COLO668 (cell line): ENCODE measurements at regions not wholly inside any gene's neighbourhood (a gene's known extent, or its start where the extent isn't known, plus 50 kb on each side); places are given as distances from the start of the nearest gene placed in this dataset.

Experiments used
- DNase-seq: peaks from one replicate; lab custom pipeline; 2025; ENCODE audit not compliant: unreplicated experiment; lab: John Stamatoyannopoulos, UW

DNA sequence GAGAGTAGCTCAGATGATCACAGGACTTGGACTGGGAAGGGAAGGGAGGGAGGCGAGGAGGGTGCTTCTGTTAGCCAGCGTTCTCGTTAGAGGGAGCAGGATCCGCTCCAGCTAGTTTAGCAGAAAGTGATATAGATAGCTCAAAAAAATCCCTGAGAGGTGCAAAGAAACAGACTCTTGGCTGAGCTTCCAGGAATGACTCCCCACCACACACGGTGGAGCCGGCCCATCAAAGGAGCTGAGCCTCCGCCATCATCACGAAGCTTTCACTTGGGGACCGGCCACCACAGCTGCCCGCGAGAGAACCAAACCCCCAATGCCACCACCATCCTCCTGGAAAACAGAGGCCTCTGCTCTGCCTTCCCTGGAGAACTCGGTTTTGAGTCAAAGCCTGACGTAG is 124.6 kb upstream of the BCL2L14 start:
- DNase-seq, result no peak

- no peak for DNase-seq
Measured at GRCh38 chr12:11947213-11947612, 123.5 kb upstream of the BCL2L14 start.

GRCh38 chr12:11949738-11950411 is 120.9 kb upstream of the BCL2L14 start:
- DNase-seq, result no peak

- no peak for DNase-seq
Measured at GRCh38 chr12:11951209-11951608, 119.5 kb upstream of the BCL2L14 start.

DNA sequence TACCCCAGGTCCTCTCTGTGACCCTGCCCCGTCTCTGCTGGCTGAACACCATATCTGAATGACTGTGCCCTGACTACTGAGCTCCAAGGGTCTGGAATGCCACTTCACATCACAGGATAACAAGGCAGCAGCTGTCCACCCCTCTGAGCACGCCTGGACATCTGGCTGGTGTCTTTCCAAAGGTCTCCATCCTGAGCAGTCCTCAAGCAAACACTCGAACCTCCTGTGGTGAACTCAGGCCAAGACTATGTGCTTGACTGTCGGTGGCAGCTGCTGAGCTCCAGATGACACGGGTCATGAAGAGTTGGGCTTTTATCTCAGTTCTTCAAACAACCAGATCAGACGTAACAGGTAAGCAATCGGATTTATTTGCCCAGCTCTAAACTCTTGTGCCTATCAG is 117.2 kb upstream of the BCL2L14 start:
- peak; percentile 36 for DNase-seq

- DNase-seq, result no peak
Measured at GRCh38 chr12:11954181-11954580, 116.6 kb upstream of the BCL2L14 start.

DNA sequence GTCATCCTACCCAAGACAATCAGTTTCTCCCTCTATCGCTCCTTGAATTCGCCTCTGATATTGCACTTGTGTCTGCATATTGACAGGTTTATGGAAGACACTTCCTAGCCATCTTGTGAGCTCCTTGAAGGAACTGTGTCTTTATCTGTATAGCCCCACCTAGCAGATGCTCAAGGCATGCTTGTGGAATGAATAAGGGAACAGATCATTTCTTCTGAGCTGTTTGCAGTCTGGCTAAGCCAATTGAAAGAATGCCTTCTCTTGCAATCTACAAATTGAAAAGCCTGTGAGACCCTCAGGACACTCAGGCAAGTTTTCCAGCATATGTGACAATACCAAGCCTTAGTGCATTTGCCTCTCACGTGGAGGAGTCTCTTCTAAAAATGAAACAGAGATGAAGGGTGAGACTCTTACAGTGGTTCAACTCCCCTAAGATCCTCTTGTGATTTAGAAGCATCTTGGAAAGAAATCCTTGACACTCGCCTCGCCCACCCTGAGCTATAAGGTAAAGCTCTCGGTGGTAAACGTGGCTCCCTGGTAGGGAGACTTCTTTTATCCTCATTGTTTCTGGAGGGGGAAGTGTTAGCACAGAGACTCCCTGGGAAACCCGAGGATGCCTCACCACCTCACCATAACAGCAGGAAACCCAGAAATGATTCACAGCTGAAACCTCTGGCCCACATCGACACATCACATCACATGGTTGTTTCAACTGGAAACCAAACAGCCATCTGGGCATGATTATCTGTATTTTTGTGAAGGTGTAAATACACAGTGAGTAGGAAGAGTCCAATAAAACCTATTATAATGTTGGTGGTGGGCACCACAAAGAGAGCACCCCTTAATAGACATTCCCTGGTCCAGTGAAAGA is 112.3 kb upstream of the BCL2L14 start:
- no peak for DNase-seq

DNA sequence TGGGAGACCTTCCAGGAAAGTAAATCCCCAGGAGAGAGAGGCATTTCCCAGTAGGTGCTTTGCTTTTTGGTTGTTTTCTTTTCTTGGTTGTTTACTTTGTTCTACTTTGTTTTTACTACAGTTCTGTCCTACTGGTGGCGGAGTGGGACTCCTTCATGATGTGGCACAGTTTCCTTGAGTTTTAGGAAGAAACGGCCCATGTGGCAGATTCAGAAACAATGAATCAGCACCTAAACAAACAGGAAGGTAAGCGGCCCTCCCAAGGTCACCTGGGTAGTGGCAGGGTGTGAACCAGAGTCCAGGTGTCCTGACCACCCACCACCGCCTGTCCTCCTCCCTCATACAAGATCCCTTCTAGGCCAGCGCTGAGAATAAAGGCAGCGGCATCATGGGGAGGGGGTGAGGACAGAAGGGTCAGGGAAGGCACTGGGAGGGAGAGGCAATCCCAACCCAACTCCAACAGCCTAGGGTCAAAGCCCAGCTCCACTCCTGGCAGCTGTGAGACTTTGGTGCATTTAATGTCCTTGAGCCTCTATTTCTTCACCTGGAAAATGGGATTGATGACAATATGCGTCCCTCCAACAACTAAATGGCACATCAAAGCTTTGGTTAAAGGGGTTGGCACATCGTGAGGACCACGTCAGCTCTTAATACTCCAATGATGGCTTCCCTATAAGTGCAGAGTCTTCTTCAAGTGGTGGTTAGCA is 111.5 kb upstream of the BCL2L14 start:
- no peak for DNase-seq

DNA sequence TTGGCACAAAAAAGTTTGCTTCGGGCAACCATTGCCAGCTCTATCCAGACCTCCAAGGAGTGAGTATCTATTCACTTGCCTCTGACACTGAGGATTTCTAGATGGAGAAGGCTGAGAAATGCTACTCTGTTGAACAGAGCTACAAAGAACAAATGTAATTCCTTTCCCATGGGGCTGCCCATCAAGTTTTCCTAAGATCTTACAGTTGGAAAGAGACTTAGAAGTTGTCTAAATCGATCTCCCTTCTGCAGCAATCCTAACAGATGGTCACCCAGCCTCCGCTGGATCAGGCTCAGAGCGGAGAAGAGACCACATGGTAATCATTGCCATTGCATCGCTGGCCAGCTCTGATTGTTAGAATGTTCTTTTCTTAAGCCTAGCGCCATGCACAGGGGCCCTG is 110.1 kb upstream of the BCL2L14 start:
- DNase-seq, result no peak

GRCh38 chr12:11961686-11962085 is 109.1 kb upstream of the BCL2L14 start:
- no peak for DNase-seq

DNA sequence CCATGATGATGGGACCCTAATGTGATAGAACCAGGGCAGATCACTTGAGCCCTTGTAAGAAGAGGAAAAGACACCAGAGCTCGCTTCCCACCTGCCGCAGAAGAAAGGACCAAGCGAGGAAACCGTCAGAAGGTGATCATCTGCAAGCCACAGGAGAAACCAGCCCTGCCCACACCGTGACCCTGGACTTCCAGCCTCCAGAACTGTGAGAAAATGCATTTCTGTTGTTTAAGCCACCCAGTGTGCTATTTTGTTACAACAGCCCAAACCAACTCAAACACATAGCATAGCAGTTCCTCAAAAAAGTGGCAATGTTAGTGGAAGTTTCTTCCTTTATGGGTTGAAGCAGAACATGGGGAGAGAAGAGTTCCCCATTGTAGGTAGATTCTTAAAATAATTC is 107.9 kb upstream of the BCL2L14 start:
- DNase-seq, result no peak

GRCh38 chr12:11963841-11964471 is 106.8 kb upstream of the BCL2L14 start:
- no peak for DNase-seq

- DNase-seq, result no peak
Measured at GRCh38 chr12:11965258-11965910, 105.4 kb upstream of the BCL2L14 start.

DNA sequence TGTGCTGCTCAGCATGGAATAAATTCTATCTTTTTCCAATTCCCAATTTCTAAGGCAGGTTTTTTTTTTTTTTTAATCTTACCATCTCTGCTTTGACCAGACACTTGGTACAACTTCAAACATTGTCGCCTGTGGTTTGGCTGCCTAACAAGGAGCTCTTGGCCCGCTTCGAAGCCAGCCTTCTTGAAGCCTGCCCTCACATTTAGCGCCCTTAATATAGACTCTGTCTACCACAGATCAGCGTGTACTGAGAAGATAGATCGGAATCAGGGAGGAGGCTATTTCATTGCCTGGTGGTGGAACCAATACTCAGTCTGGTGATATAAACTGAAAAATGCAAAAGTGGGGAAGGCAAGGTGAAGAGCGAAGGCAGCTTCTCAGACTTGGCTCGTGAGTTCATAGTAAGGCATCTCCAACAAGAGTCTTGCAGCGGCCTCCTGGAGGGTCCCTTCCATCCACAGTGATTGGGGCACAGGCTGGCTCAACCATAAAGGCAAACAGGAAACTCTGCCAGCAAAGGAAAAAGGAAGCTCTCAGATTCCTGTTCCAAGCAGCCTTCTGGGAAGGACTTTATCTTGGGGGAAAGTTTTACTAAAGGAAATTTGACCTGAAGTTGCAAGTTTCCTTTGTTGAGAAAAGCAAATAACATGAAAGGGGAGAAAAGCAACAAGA is 103.2 kb upstream of the BCL2L14 start:
- no peak for DNase-seq

DNA sequence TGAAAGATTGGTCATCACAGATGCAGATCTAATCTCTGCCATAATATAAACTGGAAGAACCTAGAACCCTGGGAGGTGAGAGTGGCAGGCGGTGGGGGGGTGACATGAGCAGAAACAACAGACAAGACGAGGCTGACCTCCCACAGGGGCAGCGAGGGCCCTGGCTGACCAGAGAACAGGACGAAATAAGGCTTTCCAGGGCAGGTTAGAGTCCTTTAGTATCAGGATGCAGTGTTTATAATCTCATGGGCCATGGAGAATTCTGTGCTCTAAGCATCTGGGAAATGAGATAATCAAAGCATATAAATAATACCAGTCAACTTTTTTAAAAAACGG is 102.7 kb upstream of the BCL2L14 start:
- no peak for DNase-seq

GRCh38 chr12:11968516-11968915 is 102.2 kb upstream of the BCL2L14 start:
- no peak for DNase-seq

DNA sequence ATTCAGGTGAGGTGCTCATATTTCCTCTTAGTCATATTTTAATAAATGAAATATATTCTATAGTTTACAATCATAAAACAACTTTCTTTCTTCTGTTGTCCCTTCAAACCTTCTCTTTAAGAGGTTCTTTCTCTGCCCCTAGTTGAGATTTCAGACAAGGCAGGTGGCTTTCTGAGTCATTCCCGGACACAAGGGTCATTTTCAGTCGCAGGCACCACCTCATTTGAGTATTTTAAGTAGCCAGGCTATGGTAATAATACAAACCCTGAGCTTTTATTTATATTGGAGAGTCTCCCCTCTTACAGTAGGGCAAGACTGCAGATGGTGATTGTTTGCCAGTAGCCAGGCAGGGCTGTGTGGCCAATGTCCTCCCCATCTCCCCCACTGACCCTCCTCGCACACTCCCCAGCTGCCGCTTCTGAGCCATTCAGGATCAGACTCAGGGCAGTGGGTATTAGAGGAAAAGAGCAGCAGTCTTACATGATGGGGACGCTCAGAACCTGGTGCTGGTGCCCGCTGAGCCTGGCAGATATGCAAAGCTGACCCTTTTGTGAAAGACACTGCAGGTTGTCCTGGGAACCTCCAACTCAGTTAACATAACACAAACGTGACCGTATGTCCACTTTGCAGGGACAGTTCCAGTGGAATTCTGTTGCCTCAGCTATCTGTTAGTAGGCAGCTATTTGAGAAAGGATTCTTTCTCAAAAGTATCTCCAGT is 101.1 kb upstream of the BCL2L14 start:
- DNase-seq, result no peak

- DNase-seq, result no peak
Measured at GRCh38 chr12:11970155-11970520, 100.6 kb upstream of the BCL2L14 start.

- no peak for DNase-seq
Measured at GRCh38 chr12:11973396-11973795, 97.3 kb upstream of the BCL2L14 start.

DNA sequence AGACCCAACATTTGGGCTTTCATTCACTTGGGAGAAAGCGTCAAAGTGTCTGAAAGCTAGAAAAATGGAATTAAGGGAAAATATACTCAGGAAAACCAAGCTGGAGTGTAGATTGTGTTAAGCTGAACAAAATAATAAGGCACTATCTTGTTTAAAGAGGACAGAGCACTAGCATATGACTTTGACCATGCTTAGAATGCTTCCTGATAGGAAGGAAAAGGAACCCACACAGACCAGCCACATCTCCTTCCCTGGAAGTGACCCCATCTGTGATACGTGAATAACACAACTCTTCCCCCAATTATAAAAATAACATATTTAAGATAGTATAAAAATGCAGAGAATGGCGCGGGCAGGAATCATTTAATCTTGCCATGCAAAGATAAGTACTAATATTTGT is 94.7 kb upstream of the BCL2L14 start:
- no peak for DNase-seq
